ENCODE measurements at regions not wholly inside any gene's neighbourhood (a gene's known extent, or its start where the extent isn't known, plus 50 kb on each side); places are given as distances from the start of the nearest gene placed in this dataset.
"Not testable (repeated sequence)": the region's sequence is repeated elsewhere in the genome, so short reads cannot be mapped to it uniquely, and the experiment has no call there.

- no peak for DNase-seq (ENCODE audit: low read depth in 4 of 4, low spot score in 3 of 4)
Observed at GRCh38 chr2:78127424-78127823, 605.2 kb upstream of the LRRTM4 start.

- DNase-seq (ENCODE audit: low read depth in 4 of 4, low spot score in 3 of 4): no peak
Observed at GRCh38 chr2:78132391-78133370, 610.5 kb upstream of the LRRTM4 start.

- DNase-seq (ENCODE audit: low read depth in 4 of 4, low spot score in 3 of 4): no peak
Observed at GRCh38 chr2:78145395-78145996, 623.3 kb upstream of the LRRTM4 start.

GRCh38 chr2:78145997-78146722 lies 624.0 kb upstream of the LRRTM4 start:
- no peak for DNase-seq (ENCODE audit: low read depth in 4 of 4, low spot score in 3 of 4)

DNA sequence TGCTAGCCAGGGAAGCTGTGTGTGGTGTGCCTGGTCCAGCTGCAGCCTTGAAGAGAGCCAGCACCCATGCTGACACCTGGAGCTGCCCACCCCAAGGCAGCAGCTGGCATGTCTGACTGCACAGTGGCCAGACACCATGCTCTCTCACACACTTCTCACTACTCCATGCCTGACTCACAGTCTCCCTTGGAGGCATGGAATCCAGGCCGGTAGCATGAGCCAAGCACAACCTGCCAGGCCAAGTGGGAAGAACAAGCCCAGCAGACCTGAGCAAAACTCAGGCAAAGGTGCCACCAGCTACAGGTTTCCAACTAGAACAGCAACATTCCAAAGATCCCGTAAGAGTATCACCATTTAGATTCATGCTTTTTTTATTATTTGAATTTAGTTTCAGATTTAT lies 625.3 kb upstream of the LRRTM4 start:
- DNase-seq (ENCODE audit: low read depth in 4 of 4, low spot score in 3 of 4): no peak

- DNase-seq (ENCODE audit: low read depth in 4 of 4, low spot score in 3 of 4): no peak
Observed at GRCh38 chr2:78154586-78154985, 632.4 kb upstream of the LRRTM4 start.

DNA sequence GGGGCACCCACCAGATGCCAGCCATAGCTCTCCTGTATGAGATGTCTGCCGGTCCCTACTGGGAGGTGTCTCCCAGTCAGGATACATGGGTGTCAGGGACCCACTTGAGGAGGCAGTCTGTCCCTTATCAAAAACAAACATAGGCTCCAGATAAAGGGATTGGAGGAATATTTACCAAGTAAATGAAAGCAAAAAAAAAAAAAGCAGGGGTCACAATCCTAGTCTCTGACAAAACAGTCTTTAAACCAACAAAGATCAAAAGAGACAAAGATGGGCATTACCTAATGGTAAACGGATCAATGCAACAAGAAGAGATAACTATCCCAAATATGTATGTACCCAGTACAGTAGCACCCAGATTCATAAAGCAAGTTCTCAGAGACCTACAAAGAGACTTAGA lies 640.0 kb upstream of the LRRTM4 start:
- DNase-seq (ENCODE audit: low read depth in 4 of 4, low spot score in 3 of 4): no peak

DNA sequence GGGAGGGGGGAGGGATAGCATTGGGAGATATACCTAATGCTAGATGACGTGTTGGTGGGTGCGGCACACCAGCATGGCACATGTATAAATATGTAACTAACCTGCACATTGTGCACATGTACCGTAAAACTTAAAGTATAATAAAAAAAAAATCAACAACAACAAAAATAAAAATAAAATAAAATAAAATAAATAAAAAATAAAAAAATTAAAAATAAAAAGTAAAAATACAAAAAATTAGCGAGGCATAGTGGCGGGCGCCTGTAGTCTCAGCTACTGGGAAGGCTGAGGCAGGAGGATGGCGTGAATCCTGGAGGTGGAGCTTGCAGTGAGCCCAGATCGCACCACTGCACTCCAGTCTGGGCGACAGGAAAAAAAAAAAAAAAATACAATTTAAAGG lies 650.0 kb upstream of the LRRTM4 start:
- not testable (repeated sequence) for DNase-seq (ENCODE audit: low read depth in 4 of 4, low spot score in 3 of 4)

- no peak for DNase-seq (ENCODE audit: low read depth in 4 of 4, low spot score in 3 of 4)
Observed at GRCh38 chr2:78175645-78176044, 653.5 kb upstream of the LRRTM4 start.

- DNase-seq (ENCODE audit: low read depth in 4 of 4, low spot score in 3 of 4): no peak
Observed at GRCh38 chr2:78201064-78201575, 678.9 kb upstream of the LRRTM4 start.

DNA sequence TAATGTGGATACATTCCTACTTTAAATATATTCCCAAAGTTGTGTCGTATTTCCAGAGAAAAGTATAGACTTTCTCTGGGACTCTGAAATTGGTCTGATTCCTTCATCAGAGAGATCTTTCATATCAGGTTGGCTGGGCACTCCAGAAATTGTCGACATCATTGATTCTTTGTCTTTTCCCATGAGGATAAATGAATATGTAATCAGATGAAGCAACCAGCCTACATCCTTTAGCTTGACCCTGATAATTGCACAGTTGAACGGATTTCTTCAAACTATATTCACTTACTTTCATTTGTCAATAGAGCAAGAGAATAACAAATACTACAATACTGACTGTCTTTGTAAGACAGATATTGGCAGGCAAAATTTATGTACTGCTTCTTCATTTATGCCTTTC lies 680.2 kb upstream of the LRRTM4 start:
- DNase-seq (ENCODE audit: low read depth in 4 of 4, low spot score in 3 of 4): no peak

DNA sequence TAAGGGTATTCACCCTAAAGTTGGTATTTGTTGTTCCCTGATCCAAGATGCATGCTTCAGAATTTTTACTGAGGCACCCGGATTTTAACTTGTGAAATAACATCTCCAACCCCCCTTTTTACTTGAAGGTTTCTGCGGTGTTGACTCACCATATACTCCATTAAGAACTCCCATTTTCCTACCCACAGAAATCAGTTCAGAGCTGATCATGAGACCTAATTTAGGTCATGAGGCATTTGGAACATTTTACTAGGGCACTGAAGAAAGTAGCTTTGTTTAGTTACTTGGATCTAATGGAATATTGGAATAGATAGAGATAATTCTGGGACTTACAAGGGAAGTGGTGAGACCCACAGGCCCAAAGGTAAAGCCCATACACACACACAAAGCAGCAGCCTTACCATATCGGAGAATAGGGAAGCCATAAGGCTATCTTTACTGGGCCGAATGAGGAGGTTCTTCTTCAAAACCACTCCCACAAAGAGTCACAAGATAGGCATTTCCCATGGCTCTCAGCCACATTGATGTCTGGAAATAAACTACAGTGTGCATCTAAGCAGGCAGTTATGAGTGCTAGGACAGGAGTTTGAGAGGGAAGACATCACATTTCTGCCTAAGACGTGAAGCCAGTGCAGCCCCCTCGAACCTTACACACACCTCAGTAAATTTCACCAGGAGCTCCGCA lies 681.0 kb upstream of the LRRTM4 start:
- DNase-seq (ENCODE audit: low read depth in 4 of 4, low spot score in 3 of 4): no peak

GRCh38 chr2:78218066-78218465 lies 695.9 kb upstream of the LRRTM4 start:
- no peak for DNase-seq (ENCODE audit: low read depth in 4 of 4, low spot score in 3 of 4)

- no peak for DNase-seq (ENCODE audit: low read depth in 4 of 4, low spot score in 3 of 4)
Observed at GRCh38 chr2:78237704-78238103, 715.5 kb upstream of the LRRTM4 start.

DNA sequence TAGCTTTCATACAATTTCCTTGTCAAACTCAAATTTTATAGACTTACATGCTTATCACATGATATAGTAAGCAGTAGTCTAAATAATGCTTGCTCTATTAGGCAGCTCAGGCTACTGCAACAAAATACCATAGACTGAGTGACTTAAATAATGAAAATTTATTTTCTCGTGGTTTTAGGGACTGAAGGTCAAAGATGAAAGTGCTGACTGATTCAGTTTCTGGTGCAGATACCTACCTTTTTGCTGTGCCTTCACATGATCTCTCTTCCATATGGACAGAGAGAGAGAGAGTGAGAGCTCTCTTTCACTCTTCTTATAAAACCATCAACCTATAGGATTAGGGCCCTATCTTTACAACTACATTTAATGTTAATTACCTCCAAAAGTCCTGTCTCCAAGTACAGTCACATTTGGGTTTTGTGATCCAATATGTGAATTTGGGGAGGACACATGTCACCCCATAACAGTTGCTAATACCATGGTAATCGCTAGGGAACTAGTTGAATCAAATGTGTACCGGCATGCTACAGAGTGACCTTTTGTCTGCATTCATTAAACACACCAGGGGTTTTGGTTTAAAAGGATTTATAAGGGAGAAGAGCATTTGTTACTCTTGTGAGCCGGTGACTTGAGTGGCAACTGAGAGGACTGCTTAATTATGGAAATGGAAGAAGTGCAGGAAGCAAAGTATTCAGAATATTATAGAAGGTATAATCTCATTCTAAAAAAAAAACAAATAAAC lies 723.4 kb upstream of the LRRTM4 start:
- no peak for DNase-seq (ENCODE audit: low read depth in 4 of 4, low spot score in 3 of 4)

DNA sequence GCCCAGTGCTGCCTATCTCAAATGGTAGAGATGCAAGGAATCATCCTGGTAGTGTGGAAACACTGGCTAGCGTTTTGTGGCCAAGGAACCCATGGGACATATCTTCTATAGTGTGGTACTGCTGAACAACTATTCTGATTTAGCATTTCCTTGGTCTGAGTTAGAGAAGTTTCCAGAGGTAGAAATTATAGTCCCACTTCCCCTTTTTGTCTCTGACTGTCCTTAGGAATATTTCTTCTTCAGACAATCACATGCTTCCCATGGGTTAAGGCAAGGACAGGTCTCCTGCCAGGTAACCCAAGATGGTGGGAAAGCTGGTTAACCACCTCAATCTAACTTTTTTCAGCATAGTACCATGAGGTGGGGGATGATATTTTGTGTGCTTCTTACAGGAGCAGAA lies 729.5 kb upstream of the LRRTM4 start:
- DNase-seq (ENCODE audit: low read depth in 4 of 4, low spot score in 3 of 4): no peak

- no peak for DNase-seq (ENCODE audit: low read depth in 4 of 4, low spot score in 3 of 4)
Observed at GRCh38 chr2:78260861-78261260, 738.7 kb upstream of the LRRTM4 start.

- no peak for DNase-seq (ENCODE audit: low read depth in 4 of 4, low spot score in 3 of 4)
Observed at GRCh38 chr2:78261454-78261853, 739.3 kb upstream of the LRRTM4 start.

- DNase-seq (ENCODE audit: low read depth in 4 of 4, low spot score in 3 of 4): not testable (repeated sequence)
Observed at GRCh38 chr2:78262089-78262488, 739.9 kb upstream of the LRRTM4 start.
